HG03135 (cell line): ENCODE measurements at regions not wholly inside any gene's neighbourhood (a gene's known extent, or its start where the extent isn't known, plus 50 kb on each side); places are given as distances from the start of the nearest gene placed in this dataset.
"Not testable (repeated sequence)": the region's sequence is repeated elsewhere in the genome, so short reads cannot be mapped to it uniquely, and the experiment has no call there.

ENCODE experiments used
- ATAC-seq: cut with Tn5 transposase; IDR thresholded peaks from one replicate; pipeline ENCODE4 v1.9.1; 2021; ENCODE audit warnings: mild to moderate bottlenecking, moderate library complexity; ENCODE audit not compliant: unreplicated experiment

DNA sequence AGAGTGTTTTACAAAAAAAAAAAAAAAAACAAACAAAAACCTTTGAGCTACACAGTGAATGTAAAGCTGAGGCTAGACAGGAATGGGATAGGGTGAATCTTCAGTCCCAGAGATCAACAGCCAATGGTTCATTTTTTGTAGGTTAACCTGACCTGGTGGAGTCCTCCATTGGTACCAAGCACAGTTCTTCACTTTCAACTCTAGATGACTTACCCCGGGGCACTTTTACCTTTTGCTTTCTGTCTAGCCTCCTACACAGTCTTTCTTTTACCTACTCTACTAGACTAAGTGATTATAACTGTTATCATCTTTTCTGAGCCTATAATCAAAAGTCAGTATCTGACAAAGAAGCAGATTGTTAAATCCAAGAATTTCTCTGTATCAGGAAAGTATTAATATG, 50.9 kb downstream of the ANXA2R start:
- no peak for ATAC-seq

DNA sequence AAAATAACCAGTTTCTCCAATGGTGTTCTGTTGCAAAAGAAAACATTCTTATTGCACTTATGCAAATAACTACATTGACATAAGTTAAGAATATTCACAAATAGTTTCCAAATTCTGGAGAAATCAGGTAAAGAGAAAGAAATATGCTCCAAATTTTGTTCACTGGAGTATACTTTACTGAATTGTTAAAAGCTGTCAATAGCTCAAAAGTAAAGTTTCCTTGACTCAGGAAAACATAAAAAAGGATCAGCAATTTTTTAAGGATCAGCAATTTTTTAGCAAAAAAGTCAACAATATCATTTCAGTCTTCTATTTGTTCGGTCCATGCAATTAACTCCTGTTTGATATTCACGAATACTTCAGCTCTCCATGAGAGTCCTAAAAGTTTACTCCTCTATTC, 51.6 kb downstream of the ANXA2R start:
- no peak for ATAC-seq

DNA sequence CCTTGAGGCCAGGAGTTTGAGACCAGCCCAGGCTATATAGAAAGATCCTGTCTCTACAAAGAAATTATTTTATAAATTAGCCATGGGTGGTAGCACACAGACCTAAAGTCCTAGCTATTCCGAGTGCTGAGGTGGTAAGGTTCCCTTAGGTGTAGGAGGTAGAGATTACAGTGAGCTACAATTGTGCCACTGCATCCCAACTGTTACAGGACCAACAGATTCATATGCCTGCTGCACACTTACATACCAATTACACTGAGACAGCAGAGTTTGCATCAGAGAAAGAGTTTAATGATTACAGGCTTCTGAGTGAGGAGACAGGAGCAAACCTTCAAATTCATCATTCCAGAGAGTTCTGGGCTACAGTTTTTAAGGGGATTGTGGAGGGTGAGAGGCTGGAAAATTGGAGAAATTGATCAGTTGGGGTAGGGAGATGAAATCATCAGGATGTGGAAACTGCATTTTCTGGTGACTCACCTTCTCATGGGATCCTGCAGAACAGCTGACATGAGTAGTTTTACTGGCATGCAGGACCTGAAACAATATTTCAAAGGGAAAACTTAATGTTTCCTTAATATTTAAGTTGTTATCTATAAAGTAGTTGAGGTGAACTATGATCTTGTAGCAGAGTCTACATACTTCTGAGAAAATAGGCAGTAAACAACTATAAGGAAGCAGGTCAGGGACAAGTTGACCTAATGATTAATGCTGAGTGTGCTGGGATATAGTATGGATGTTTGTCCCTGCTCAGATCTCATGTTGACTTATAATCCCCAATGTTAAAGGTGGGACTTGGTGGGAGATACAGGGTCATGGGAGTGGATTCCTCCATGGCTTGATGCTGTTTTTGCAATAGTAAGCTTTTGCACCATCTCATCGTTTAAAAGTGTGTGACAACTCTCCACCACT, 54.7 kb downstream of the ANXA2R start:
- ATAC-seq = no peak

DNA sequence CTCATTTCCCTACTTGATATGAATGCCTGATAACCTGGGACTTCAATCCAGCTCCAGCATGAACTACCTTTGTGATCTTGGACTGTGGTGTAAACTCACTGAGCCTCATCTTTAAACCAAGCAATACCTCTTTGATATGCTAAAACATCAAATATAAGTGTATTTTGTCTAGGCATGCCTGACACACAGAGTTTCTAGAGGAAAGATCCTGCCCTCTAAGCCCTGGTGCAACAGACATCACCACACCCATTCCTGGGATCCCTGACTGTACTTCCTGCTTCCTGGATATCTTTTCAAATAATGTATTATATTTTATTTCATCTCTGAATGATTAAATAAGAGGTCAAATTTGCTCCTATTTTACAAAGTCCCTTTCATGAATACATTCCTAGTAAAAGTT, 55.8 kb downstream of the ANXA2R start:
- ATAC-seq = no peak

DNA sequence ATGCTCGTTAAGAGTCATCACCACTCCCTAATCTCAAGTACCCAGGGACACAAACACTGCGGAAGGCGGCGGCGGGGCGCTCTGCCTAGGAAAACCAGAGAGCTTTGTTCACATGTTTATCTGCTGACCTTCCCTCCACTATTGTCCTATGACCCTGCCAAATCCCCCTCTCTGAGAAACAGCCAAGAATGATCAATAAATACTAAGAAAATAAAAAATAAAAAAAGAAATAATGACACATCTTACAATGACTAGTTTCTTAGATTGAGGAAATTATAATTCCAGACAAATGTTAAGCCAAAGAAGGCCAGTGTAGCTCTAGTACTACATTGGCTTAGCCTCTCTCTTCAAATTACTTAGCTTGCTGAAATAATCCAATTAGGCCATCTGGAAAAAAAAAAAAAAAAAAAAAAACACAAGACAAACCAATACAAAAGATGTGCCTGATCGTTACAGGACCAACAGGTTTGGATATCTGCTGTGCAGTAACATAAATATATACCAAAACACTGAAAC, 58.0 kb downstream of the ANXA2R start:
- ATAC-seq = no peak

DNA sequence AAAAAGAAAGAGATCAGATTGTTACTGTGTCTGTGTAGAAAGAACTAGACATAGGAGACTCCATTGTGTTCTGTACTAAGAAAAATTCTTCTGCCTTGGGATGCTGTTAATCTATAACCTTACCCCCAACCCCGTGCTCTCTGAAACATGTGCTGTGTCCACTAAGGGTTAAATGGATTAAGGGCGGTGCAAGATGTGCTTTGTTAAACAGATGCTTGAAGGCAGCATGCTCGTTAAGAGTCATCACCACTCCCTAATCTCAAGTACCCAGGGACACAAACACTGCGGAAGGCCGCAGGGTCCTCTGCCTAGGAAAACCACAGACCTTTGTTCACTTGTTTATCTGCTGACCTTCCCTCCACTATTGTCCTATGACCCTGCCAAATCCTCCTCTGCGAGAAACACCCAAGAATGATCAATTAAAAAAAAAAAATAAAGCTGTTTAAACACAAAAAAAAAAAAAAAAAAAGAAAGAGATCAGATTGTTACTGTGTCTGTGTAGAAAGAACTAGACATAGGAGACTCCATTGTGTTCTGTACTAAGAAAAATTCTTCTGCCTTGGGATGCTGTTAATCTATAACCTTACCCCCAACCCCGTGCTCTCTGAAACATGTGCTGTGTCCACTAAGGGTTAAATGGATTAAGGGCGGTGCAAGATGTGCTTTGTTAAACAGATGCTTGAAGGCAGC, 58.6 kb downstream of the ANXA2R start:
- not testable (repeated sequence) for ATAC-seq

DNA sequence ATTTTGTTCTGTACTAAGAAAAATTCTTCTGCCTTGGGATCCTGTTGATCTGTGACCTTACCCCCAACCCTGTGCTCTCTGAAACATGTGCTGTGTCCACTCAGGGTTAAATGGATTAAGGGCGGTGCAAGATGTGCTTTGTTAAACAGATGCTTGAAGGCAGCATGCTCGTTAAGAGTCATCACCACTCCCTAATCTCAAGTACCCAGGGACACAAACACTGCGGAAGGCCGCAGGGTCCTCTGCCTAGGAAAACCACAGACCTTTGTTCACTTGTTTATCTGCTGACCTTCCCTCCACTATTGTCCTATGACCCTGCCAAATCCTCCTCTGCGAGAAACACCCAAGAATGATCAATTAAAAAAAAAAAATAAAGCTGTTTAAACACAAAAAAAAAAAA, 59.1 kb downstream of the ANXA2R start:
- ATAC-seq = not testable (repeated sequence)

DNA sequence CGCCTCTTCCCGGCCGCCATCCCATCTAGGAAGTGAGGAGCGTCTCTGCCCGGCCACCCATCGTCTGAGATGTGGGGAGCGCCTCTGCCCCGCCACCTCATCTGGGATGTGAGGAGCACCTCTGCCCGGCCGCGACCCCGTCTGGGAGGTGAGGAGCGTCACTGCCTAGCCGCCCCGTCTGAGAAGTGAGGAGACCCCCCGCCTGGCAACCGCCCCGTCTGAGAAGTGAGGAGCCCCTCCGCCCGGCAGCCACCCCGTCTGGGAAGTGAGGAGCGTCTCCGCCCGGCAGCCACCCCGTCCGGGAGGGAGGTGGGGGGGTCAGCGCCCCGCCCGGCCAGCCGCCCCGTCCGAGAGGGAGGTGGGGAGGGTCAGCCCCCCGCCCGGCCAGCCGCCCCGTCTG, 59.7 kb downstream of the ANXA2R start:
- ATAC-seq = not testable (repeated sequence)

DNA sequence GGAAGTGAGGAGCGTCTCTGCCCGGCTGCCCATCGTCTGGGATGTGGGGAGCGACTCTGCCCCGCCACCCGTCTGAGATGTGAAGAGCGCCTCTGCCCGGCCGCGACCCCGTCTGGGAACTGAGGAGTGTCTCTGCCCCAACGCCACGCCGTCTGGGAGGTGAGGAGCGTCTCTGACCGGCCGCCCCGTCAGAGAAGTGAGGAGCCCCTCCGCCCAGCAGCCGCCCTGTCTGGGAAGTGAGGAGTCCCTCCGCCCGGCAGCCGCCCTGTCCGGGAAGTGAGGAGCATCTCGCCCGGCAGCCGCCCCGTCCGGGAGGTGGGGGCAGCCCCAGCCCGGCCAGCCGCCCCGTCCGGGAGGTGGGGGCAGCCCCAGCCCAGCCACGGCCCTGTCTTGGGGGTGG, 60.9 kb downstream of the ANXA2R start:
- not testable (repeated sequence) for ATAC-seq

DNA sequence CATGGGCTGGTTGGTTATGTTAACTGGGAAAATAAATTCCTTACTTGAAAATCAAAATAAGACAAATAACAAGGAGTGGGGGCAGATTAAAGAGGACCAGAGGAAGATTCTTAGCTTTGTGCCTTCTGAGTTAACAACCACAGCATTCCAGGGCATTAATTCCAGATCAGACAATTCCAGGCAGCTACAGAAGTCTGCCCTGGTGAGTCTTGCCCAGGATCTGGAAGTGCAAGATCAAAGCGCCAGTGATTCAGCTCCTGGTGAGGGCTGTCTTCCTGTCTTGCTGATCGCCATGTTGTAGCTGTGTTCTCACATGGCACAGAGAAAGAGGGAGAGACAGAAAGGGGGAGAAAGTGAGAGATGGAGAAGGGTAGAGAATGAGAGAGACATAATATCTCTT, 65.6 kb downstream of the ANXA2R start:
- ATAC-seq = no peak

DNA sequence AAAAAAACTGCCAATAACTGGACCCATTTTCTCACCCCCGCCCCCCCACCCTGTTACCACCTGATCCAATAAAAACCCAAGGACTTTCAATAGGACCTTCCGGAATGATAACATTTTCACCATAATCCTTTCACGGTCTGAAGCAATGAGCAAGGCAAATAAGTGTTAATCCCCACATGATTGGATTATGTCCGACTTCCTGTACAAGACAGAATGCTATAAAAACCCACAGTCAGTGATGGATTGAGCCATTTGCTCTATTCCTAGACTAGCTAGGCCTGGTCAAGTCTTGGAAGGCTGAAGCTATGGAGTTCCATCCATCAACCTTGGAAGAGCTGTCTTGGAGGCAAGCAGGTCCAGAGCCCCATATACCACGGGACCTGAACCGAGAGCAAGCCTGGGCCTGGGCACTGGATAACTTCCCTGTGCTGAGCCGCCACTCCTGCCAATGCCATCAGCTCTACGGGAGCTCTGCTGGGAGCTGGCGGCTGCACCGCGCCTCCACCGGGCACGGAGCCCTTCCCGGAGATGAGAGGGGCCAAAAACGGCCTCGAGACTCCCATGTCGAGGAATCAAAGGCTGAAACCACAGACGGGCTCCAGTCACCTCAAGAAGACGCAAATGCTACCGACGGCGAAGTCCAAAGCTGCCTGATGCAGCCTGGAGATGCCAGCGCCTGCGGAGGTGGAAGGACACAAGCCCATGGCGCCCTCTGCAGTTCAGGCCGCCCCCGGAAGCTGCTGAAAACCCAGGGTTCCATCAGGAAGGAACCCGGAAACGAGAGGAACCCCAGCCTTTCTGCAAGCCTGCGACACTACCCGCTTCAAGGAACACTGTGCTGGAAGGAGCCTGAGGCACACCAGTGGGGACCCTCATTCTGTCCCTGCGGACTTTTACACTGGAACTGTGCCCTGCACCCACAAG, 69.2 kb downstream of the ANXA2R start:
- ATAC-seq = no peak

DNA sequence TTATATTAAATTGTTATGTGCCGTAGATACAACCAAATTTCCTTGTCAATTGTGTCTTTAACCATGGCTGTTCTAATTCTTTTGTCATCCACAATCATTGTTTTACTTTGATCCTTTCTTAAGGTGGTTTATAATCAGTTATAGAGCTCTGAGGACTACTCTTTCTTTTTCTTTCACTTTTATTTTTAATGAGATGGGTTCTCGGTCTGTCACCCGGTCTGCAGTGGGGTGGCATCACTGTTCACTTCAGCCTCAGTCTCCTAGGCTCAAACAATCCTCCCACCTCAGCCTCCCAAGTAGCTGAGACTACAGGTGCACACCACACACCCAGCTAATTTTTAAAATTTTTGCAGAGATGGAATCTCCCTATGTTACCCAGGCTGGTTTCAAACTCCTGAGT, 74.2 kb downstream of the ANXA2R start:
- no peak for ATAC-seq

DNA sequence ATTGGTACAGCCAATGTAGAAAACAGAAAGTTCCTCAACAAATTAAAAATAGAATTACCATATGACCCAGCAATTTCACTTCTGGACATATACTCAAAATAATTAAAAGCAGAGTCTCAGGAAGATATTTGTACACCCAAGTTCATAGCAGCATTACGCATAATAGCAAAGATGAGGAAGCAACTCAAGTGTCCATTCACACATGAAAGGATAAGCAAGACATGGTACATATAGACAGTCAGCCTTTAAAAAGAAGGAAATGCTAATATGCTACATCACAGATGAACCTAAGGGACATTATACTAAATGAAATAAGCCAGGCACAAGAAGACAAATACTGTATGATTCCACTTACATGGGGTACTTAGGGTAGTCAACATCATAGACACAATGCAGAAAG, 76.7 kb downstream of the ANXA2R start:
- no peak for ATAC-seq

DNA sequence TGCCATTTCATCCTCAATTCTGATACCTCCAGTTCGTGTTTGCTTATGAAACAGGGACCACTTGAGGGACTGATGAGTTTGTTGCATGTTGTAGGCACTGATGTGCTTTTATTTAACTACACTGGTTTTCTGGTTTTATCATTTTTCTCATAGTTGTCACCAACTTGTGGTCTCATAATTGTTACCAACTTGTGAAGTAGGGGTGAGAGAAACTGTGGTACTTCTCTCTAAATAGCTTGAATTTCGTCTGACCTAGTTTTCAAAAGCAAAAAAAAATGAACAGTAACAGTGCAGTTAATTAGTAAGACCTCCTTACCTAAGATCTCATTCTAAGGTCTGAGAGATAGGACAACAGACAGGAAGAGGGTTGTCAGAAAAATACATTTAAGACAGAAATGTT, 78.0 kb downstream of the ANXA2R start:
- ATAC-seq = no peak

DNA sequence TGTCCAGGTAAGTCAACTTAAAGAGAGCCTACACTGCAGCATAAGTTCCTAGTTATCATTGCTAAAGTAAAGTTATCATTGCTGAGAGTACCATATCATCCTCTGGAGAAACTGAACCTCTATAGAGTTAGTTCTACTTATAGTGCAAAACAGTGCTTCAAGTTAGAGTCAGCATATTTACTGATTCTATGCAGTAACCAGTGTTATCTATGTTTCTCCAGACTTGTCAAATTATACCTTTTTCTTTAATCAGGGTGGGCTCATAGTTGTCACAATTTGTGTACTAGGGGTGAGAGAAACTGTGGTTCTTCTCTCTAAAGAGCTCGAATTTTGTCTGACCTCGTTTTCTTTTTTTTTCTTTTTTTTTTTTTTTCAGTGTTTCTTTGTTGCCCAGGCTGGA, 79.6 kb downstream of the ANXA2R start:
- ATAC-seq = no peak

DNA sequence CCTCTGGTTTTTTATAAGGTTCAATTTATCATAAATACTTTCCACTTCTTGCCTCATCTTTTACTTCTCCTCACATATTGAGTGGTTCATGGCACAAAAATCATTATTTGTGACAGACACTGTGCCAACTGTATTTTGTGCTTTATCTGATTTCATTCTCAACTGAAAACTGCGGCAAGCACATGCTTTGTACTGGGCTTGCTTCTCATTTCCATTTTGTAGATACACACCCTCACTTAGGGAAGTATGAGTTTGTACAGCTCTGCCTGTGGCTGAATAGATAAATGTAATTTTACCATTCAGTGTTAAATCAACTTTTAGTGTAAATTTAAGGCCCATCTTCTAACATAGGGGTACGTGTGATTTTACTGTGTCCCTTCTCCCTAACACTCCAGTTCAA, 83.6 kb downstream of the ANXA2R start:
- no peak for ATAC-seq

DNA sequence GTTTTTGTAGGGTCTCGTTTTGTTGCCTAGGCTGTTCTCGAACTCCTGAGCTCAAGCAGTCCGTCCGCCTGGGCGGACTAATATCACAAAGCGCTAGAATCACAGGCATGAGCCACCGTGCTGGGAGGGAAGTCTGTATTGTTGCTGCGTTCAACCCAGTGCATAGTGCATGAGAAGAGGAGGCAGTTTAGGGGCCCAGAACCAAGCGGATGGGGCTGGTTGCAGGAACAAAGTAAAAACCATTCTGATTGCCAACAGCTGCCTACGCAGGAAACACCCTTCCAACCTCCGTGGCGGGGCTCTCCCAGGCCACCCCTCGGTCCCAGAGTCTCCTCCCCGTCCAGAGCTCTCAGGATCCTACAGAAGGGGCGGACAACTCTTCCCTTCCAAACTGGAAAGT, 87.1 kb downstream of the ANXA2R start:
- no peak for ATAC-seq

DNA sequence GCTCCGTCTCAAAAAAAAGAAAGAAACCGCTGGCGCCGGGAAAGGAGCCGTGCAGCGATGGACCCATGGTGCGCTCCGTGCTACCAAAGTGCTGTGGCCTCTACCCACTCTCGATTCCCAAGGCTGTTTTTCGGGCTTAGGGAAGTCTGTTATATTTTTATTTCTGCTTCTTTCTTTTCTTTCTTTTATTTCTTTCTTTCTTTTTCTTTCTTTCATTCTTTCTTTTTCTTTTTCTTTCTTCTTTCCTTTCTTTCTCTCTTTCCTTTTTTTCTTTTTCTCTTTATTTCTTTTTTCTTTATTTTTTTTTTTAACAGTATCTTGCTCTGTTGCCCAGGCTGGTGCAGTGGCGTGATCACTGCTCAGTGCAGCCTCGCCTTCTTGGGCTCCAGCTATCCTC, 87.5 kb downstream of the ANXA2R start:
- no peak for ATAC-seq

DNA sequence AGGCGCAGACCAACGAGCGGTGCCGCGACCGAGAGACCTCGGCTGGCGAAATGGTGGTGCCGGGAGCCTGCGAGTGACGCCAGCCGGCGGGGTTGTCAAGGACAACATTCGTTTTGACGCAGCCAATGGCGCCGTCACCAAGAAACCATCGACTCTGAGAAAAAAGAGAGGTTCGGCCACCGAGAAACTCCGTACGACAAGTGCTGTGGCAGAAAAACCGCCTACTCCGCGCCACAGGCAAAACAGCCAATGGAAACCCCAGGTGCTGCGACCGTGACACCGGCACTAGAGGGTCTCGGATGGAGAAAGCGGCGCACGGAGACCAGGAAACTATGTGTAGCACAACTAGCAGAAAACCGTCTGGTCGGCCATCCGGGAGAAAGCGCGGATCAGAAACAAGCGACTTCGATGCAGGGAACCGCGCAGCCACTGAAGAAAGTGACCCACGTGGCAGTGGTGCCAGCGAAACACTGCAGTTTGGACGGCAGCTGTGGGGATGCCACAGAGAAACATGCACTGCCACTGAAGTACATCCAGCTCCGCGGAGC, 88.8 kb downstream of the ANXA2R start:
- ATAC-seq = peak; percentile 33

DNA sequence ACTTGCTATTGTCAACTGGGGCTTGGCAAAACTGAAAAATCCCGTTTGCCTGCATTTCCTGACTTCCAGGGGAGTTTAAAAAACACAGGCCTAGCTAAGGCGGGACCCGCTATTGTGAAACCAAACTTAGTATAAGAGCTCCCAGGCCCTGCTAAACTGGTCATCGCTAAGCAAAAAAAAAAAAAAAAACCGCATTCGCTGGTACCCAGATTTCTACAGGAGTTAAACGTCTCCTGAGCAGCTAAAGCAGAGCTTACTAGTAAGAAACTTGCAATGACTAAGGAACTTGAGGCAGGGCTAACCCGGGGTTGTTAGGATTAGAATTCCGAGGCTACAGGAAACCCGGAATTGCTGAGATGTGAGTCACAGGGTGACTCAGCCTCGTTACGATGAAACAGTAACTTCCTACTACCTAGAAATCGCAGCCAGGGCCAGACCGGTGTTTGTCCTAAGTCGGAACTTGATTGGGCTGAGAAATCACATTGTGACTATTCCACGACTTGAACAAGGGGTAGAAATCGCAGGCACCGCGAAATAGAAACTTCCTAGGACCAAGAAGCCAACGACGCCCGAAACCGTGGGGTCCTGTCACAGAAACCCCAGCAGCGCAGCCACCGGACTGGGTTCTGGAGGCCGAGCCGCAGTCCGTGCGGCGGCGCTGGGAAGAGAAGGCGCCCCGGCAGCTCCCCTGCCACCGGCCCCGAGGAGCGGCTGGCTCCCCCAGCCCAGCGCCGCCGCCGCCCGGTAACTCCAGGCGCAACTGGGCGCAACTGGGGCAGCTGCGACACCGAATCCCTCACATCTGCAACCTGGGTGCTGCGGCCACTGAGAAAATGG, 89.4 kb downstream of the ANXA2R start:
- peak; percentile 32 for ATAC-seq
